Astrocyte of the cerebellum (primary cell): ENCODE measurements at regions not wholly inside any gene's neighbourhood (a gene's known extent, or its start where the extent isn't known, plus 50 kb on each side); places are given as distances from the start of the nearest gene placed in this dataset.

Source experiments
- DNase-seq: peaks from one replicate; pipeline ENCODE4 v3.0.0-alpha.2; 2011; ENCODE audit warnings: low read depth
- H3K4me3 ChIP-seq: 2 replicates; pipeline ENCODE4 v1.5.1; 2011; ENCODE audit warnings: mild to moderate bottlenecking, low read depth, low read length, moderate library complexity
- in situ Hi-C: cut with HindIII; loops from 2 replicates; pipeline ENCODE4 v1.10.0; 2017; ENCODE audit warnings: low sequenced_read_pairs
- TF ChIP-seq, protein P1 (sequence below): IDR thresholded peaks from 2 replicates; pipeline ENCODE4 v1.5.1; 2012; ENCODE audit warnings: low read length, low read depth, moderate library complexity, mild to moderate bottlenecking; ENCODE audit errors: missing control alignments

GRCh38 chr4:10321931-10322330 is 135.3 kb downstream of the ZNF518B start:
- no peak overlapping the region for H3K4me3 ChIP-seq
- in situ Hi-C loops: no loop called here
- TF ChIP-seq, protein P1, sequence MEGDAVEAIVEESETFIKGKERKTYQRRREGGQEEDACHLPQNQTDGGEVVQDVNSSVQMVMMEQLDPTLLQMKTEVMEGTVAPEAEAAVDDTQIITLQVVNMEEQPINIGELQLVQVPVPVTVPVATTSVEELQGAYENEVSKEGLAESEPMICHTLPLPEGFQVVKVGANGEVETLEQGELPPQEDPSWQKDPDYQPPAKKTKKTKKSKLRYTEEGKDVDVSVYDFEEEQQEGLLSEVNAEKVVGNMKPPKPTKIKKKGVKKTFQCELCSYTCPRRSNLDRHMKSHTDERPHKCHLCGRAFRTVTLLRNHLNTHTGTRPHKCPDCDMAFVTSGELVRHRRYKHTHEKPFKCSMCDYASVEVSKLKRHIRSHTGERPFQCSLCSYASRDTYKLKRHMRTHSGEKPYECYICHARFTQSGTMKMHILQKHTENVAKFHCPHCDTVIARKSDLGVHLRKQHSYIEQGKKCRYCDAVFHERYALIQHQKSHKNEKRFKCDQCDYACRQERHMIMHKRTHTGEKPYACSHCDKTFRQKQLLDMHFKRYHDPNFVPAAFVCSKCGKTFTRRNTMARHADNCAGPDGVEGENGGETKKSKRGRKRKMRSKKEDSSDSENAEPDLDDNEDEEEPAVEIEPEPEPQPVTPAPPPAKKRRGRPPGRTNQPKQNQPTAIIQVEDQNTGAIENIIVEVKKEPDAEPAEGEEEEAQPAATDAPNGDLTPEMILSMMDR: no peak
- DNase-seq: no peak

- TF ChIP-seq, protein P1: no peak
- in situ Hi-C loops: no loop called here
- no peak for DNase-seq
- H3K4me3 ChIP-seq: no peak overlapping the region
Observed at GRCh38 chr4:10320130-10320529, 137.1 kb downstream of the ZNF518B start.

GRCh38 chr4:10317345-10317744 is 139.9 kb downstream of the ZNF518B start:
- TF ChIP-seq, protein P1: no peak
- no peak overlapping the region for H3K4me3 ChIP-seq
- in situ Hi-C loops: no loop called here
- no peak for DNase-seq

DNA sequence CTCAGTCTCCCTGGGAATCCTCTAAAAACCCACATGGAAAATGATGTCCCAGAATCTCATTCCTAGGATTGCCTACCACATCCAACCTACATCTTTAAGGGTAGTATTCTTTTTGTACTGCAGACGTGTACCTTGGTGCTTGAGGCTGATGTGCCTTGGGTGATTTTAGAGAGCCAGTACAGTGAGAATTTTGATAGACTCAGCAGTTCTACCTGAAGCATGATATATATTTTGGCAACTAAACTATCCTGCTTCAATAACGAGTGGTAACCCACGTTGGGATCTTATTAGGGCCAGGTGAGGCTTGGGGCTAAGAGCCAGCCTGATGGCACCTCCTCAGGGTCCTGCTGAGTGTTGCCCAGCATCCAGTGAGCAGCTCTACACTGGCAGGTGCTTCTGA is 140.4 kb downstream of the ZNF518B start:
- no peak for DNase-seq
- TF ChIP-seq, protein P1: no peak
- in situ Hi-C loops: no loop called here
- H3K4me3 ChIP-seq: no peak overlapping the region

- in situ Hi-C loops: no loop called here
- TF ChIP-seq, protein P1: no peak
- DNase-seq: no peak
- no peak overlapping the region for H3K4me3 ChIP-seq
Observed at GRCh38 chr4:10315638-10316037, 141.6 kb downstream of the ZNF518B start.

- TF ChIP-seq, protein P1: no peak
- H3K4me3 ChIP-seq: no peak overlapping the region
- in situ Hi-C loops: no loop called here
- no peak for DNase-seq
Observed at GRCh38 chr4:10312568-10312967, 144.7 kb downstream of the ZNF518B start.

GRCh38 chr4:10311939-10312338 is 145.3 kb downstream of the ZNF518B start:
- H3K4me3 ChIP-seq: no peak overlapping the region
- no peak for DNase-seq
- TF ChIP-seq, protein P1: no peak
- in situ Hi-C loops: no loop called here
